ENCODE measurements at regions not wholly inside any gene's neighbourhood (a gene's known extent, or its start where the extent isn't known, plus 50 kb on each side); places are given as distances from the start of the nearest gene placed in this dataset.
"Not testable (repeated sequence)": the region's sequence is repeated elsewhere in the genome, so short reads cannot be mapped to it uniquely, and the experiment has no call there.

DNA sequence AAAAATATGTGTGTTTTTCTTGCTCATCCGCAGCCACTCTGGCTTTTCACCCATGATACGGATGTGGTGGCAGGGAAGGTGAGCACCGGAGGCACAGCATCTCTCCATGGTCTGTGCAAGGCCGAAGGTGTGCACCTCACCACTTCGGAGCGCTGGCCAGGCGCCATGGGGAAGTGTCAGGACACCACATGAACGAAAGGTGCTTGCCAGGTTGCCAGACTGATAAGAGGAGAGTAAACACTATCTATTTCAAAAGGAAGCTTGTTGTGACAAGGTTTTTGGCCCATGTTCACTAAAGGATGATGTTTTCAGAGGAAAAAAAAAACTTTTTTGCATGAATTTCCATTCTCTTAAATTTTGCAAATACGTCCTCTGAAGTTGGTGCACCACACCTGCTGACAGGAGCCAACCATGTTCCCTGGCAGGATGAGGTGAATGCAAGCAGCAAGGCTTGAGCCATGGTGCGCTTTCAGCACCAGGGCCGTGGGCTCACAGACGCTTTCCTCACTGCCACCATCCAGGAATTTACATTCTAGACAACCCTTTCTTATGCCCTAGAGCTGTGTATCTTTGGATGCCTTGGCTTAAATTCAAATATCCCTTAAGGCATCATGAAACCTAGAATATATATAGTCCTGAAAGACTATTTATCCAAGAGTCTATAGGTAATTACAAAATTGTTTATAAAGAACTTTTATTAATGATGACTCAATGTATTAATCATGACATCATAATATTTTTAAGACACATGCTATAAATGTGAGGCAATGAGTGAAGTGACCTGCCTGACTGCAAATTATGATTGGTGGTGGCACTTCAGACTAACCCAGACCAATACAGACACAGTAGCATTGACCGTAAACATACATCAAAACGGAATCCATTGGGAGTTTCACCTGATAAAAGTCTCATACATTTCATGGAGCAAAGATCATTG lies 234.5 kb downstream of the TFAP2A start:
- H3K4me3 ChIP-seq (ENCODE audit: low read length) = no peak overlapping the region
- TF ChIP-seq, protein P1, sequence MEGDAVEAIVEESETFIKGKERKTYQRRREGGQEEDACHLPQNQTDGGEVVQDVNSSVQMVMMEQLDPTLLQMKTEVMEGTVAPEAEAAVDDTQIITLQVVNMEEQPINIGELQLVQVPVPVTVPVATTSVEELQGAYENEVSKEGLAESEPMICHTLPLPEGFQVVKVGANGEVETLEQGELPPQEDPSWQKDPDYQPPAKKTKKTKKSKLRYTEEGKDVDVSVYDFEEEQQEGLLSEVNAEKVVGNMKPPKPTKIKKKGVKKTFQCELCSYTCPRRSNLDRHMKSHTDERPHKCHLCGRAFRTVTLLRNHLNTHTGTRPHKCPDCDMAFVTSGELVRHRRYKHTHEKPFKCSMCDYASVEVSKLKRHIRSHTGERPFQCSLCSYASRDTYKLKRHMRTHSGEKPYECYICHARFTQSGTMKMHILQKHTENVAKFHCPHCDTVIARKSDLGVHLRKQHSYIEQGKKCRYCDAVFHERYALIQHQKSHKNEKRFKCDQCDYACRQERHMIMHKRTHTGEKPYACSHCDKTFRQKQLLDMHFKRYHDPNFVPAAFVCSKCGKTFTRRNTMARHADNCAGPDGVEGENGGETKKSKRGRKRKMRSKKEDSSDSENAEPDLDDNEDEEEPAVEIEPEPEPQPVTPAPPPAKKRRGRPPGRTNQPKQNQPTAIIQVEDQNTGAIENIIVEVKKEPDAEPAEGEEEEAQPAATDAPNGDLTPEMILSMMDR (conservative IDR thresholded peaks at IDR 0.05; ENCODE audit: low read length) = no peak
- no peak for DNase-seq (ENCODE audit: low read depth)

GRCh38 chr6:10177704-10178103 lies 237.2 kb downstream of the TFAP2A start:
- no peak overlapping the region for H3K4me3 ChIP-seq (ENCODE audit: low read length)
- peak; percentile 5 for DNase-seq (ENCODE audit: low read depth)
- TF ChIP-seq, protein P1 (conservative IDR thresholded peaks at IDR 0.05; ENCODE audit: low read length) = no peak

DNA sequence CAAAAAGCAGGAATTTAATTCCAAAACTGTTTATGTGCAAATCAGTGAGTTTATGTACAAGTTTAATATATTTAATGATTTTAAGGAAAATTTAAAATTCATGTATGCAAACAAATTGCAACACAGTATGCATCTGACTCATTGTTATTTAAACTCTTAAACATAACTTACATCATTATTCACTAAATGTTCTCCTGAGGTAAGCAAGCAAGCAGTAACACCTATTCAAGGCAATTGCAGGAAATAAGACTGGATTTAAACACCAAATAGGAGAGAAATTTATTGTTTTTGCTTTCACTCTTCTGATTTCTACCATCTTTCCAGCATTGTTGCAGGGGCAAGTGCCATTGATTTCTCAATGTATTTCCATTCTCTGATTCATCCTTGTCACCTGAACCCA lies 239.5 kb downstream of the TFAP2A start:
- H3K4me3 ChIP-seq (ENCODE audit: low read length) = no peak overlapping the region
- TF ChIP-seq, protein P1 (conservative IDR thresholded peaks at IDR 0.05; ENCODE audit: low read length) = no peak
- no peak for DNase-seq (ENCODE audit: low read depth)

DNA sequence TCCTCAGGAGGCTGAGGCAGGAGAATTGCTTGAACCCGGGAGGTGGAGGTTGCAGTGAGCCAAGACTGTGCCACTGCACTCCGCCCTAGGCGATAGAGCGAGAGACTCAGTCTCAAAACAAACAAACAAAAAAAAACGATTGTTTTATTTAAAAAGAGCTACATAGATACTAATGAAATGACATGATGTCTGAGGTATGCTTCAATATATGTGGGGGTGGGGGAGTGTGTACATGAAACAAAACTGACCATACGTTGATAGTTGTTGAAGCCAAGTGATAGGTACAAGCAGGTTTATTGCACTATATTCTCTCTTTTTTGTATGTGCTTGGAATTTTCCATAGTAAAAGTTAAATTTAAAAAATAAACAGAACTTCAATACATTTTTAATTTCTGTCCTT lies 240.1 kb downstream of the TFAP2A start:
- DNase-seq (ENCODE audit: low read depth) = no peak
- TF ChIP-seq, protein P1 (conservative IDR thresholded peaks at IDR 0.05; ENCODE audit: low read length) = no peak
- no peak overlapping the region for H3K4me3 ChIP-seq (ENCODE audit: low read length)

DNA sequence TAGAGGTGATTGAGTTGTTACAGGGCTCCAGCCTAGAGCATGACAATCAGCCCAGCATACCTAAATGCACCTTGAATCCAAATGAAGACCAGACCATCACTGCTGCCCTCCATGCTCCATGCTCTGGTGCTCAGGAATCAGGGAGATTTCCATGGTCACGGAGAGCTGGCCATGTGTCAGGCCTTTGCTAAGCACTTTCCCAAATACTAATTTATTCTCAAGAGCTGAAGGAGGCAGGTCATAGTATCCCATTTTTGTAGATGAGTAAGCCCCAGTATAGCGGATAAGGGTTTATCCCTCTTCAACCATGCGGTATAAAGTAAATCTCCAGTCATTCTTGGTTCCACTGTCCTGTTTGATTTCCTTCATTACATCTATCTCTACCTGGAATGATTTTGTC lies 240.8 kb downstream of the TFAP2A start:
- TF ChIP-seq, protein P1 (conservative IDR thresholded peaks at IDR 0.05; ENCODE audit: low read length) = no peak
- no peak for DNase-seq (ENCODE audit: low read depth)
- H3K4me3 ChIP-seq (ENCODE audit: low read length) = no peak overlapping the region

DNA sequence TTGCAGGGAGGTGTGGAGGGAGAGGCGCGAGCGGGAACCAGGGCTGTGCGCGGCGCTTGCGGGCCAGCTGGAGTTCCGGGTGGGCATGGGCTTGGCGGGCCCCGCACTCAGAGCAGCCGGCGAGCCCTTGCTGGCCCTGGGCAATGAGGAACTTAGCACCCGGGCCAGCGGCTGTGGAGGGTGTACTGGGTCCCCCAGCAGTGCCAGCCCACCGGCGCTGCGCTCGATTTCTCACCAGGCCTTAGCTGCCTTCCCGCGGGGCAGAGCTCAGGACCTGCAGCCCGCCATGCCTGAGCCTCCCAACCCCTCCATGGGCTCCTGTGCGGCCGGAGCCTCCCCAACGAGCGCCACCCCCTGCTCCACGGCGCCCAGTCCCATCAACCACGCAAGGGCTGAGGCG lies 243.2 kb downstream of the TFAP2A start:
- not testable (repeated sequence) for DNase-seq (ENCODE audit: low read depth); H3K4me3 ChIP-seq (ENCODE audit: low read length)

DNA sequence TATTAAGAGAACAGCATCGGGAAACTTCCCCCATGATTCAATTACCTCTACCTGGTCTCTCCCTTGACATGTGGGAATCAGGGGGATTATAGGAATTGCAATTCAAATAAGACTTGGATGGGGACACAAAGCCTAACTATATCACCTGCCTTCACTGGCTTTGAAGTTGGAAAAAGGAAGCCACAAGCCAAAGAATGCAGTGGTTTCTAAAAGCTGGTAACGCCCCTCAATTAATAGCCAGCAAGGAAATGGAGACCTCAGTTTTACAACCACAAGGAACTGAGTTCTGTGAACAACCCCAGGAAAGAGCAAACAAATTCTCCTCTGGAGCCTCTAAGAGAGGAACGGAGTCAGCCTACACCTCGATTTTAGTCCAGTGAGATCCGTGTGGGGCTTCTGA lies 244.1 kb downstream of the TFAP2A start:
- DNase-seq (ENCODE audit: low read depth) = no peak

More for the DNA sequence above, 244.1 kb downstream of the TFAP2A start:
- no peak overlapping the region for H3K4me3 ChIP-seq (ENCODE audit: low read length)
- TF ChIP-seq, protein P1 (conservative IDR thresholded peaks at IDR 0.05; ENCODE audit: low read length) = no peak

All from AG10803 (cell line).